Fibroblast of villous mesenchyme (primary cell): ENCODE measurements at regions not wholly inside any gene's neighbourhood (a gene's known extent, or its start where the extent isn't known, plus 50 kb on each side); places are given as distances from the start of the nearest gene placed in this dataset.

Experiments used
- DNase-seq: peaks from one replicate; pipeline ENCODE4 v3.0.0-alpha.2; 2010; ENCODE audit warnings: low read depth
- H3K4me3 ChIP-seq: 2 replicates; pipeline ENCODE4 v1.5.1; 2011; ENCODE audit warnings: low read depth, mild to moderate bottlenecking, low read length
- TF ChIP-seq, protein P1 (sequence below): IDR thresholded peaks from 2 replicates; pipeline ENCODE4 v1.5.1; 2012; ENCODE audit warnings: low read depth, mild to moderate bottlenecking, low read length; ENCODE audit not compliant: insufficient read depth

DNA sequence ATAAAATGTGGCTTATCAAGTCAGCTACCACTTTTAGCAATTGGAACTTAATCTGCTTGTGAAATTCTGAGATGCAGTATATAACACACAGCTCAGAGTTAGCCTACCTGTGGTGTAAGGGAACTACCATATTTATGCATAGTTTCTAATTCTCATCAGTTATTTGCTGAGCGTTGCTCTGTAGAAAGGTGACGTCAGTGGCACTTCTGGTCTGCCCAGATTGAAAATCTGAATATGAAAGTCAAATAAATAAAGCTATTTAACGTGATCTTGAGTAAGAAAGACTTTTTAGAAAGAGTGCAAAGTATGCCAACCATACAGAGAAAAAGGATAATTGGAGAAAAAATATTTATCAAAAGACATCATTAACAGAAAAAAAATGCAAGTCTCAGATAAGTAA, 938.9 kb upstream of the NOVA1 start:
- no peak overlapping the region for H3K4me3 ChIP-seq
- no peak for DNase-seq
- TF ChIP-seq, protein P1, sequence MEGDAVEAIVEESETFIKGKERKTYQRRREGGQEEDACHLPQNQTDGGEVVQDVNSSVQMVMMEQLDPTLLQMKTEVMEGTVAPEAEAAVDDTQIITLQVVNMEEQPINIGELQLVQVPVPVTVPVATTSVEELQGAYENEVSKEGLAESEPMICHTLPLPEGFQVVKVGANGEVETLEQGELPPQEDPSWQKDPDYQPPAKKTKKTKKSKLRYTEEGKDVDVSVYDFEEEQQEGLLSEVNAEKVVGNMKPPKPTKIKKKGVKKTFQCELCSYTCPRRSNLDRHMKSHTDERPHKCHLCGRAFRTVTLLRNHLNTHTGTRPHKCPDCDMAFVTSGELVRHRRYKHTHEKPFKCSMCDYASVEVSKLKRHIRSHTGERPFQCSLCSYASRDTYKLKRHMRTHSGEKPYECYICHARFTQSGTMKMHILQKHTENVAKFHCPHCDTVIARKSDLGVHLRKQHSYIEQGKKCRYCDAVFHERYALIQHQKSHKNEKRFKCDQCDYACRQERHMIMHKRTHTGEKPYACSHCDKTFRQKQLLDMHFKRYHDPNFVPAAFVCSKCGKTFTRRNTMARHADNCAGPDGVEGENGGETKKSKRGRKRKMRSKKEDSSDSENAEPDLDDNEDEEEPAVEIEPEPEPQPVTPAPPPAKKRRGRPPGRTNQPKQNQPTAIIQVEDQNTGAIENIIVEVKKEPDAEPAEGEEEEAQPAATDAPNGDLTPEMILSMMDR: no peak

DNA sequence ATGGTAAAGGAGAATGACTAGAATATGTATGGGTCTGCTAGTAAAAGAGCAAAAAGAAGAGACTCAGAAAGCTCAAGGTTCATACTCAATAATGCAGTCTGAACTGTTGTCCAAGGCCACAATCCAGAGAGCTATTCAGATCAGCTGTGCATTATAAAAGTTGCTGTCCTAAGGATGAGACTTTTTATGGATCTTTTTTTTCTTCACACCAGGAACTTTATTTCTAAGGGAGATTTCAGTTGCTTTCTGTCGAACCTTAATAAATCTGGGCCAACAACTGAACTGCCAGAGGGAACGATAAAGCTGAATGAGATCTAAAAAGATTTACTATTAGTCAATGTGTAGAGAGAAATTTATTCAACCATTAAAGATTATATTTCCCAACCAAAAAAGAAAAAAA, 948.3 kb upstream of the NOVA1 start:
- TF ChIP-seq, protein P1: no peak
- no peak overlapping the region for H3K4me3 ChIP-seq
- DNase-seq: no peak

DNA sequence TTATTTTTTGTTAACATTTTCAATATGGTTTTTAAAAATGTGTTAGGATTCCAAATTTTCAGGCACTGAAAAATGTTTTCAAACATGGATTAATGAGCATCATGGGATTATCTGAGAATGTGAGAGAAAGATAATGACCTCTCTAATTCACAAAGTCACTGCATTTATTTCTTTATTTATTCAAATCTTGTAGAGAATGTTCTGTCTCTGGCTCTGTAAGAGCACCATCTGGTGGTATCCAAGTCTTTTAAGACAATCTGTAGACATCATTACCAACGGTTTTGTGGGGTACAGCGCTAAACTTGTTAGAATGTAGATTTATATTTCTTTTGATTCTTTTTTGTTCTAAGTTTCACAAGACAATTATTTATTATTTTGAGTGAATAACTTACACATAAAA, 956.0 kb upstream of the NOVA1 start:
- TF ChIP-seq, protein P1: no peak
- DNase-seq: no peak

DNA sequence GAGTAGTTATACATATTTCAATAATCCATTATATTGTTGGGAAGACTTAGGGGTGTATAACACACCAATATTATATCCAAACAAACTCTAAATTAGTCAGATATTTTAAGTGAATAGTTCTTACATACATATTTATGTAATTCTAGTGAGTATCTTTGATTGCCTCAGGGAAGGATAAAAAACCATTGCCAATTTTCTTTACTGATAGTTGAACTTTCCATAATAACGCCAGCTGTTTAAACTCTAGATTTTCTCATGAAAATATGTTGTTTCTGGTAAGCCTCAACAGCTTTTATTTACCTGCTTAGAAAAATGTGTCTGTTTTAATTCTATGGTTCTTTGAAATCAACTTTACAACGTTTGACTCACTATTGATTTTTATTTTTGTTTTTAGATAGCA, 959.6 kb upstream of the NOVA1 start:
- no peak overlapping the region for H3K4me3 ChIP-seq
- TF ChIP-seq, protein P1: no peak
- no peak for DNase-seq

More for the DNA sequence above, 956.0 kb upstream of the NOVA1 start:
- H3K4me3 ChIP-seq: no peak overlapping the region

DNA sequence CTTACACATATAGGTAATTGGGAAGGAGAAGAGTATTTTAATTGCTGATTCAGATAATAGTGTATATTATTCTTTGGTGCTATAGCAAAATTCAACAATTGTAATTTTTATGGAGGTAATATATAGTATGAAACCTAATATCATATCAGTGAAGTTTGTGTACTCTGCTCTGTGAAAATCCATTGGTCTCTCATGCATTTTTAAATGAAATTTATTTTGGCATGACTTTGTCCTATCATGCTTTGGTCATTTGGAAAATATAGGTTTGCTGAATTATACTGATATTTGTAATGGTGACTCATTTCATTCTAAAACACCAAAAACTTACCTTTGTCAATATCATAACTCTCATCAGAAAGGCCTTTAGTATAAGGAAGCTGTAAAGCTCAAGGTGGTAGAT, 962.0 kb upstream of the NOVA1 start:
- H3K4me3 ChIP-seq: no peak overlapping the region
- TF ChIP-seq, protein P1: no peak
- no peak for DNase-seq

DNA sequence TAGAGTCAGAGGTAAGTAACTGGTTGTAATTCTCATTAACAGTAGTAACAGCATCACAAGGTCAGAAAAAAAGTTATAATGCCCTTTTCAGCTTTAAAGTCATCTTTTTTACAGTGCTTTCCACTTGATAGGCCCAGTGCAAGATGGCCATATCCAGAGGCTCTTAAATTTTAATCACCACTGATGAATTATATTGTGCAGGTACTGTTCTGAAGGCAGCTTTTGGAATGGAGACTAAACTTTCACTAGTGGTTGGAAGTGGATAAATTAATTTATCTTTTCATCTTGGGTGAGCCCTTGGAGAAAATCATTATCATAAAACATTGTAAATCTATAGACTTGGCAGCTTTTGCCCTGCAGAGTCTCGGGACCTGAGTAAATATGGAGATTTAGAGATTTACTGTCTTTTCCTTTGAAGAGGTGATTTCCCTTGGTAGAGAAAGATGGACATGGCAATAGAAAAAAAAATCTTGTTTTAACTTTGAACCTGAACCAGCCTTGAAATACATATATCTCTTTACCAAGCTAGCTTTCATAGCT, 969.1 kb upstream of the NOVA1 start:
- no peak overlapping the region for H3K4me3 ChIP-seq
- no peak for DNase-seq
- TF ChIP-seq, protein P1: no peak

DNA sequence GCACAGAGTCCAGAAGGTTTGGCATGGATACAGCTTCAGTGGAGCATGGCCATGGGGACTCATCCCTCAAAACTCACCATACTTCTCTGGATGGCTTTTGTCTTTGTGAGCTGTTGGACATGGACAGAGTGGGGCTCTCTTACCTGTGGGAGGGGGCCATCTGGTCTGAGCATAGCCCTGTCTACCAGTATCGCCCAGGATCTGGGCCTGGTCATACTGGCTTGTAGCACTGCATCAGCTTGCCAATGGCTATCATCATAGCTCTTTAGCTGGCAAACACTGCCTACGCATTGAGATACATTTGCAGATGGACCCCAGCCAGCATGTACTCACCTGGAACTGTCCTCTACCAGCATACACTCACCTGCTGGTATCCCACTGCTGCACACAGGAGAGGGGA, 975.2 kb upstream of the NOVA1 start:
- TF ChIP-seq, protein P1: no peak
- no peak for DNase-seq
- H3K4me3 ChIP-seq: no peak overlapping the region
